ENCODE measurements at regions not wholly inside any gene's neighbourhood (a gene's known extent, or its start where the extent isn't known, plus 50 kb on each side); places are given as distances from the start of the nearest gene placed in this dataset.

DNA sequence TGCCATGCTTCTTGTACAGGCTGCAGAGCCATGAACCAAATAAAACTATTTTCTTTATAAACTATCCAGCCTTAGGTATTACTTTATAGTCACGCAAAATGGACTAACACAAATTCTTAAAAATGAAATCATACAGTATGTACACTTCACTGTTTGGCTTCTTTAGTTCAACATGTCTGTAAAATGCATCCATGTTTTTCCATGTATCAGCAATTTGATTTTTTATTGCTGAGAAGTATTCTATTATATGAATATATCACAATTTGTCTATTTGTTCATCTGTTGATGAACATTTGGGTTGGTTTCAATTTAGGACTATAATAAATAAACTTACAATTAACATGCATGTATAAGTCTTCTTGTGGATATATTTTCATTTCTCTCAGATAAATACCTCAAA lies 182.1 kb downstream of the SCG2 start:
- intact Hi-C loops (cut with DNase I; ENCODE audit: low total_unique reads) = no loop called here
- 90 to 98% methylated on average over 1 of the region's 1 CpG for WGBS, 2 donors
- H3K4me3 ChIP-seq = no peak overlapping the region
- DNase-seq = no peak
- no peak for TF ChIP-seq POLR2A (IDR thresholded peaks at IDR 0.05)
- TF ChIP-seq CTCF (IDR thresholded peaks at IDR 0.05) = no peak
- H3K27me3 ChIP-seq = no peaks in the 10 kb centered on the region
- H3K36me3 ChIP-seq (ENCODE audit: low read depth, missing control alignments) = no peaks in the 10 kb centered on the region
- H3K27ac ChIP-seq = no peak overlapping the region
- H3K4me1 ChIP-seq = peaks cover 6% of the 10 kb centered on the region
- no peaks in the 10 kb centered on the region for H3K9me3 ChIP-seq

GRCh38 chr2:223431479-223431878 lies 170.7 kb downstream of the SCG2 start:
- WGBS, 2 donors = 50 to 64% methylated on average over 1 of the region's 1 CpG
- no peaks in the 10 kb centered on the region for H3K9me3 ChIP-seq
- no peaks in the 10 kb centered on the region for H3K4me1 ChIP-seq
- no peaks in the 10 kb centered on the region for H3K36me3 ChIP-seq (ENCODE audit: low read depth, missing control alignments)
- no peak for DNase-seq
- H3K27me3 ChIP-seq = no peaks in the 10 kb centered on the region
- intact Hi-C loops (cut with DNase I; ENCODE audit: low total_unique reads) = no loop called here
- H3K27ac ChIP-seq = no peak overlapping the region
- no peak for TF ChIP-seq CTCF (IDR thresholded peaks at IDR 0.05)
- no peak for TF ChIP-seq POLR2A (IDR thresholded peaks at IDR 0.05)
- no peak overlapping the region for H3K4me3 ChIP-seq

DNA sequence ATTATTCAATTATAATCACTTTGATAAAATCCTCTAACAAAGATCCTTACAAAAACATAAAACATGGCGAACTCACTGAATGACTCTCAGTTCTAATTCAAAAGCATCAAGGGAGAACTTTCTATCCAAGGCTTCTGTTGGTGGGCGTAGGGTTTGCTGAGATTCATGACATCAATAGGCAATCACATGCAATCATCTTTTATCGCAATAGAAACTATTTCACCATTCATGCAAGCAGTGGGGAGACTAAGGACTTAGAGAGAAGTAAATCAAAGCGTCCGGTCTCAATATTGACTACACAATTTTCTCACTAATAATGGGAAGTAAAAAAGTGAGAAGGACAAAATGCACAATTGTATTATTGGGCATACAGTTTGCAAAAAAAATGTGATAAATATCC lies 168.7 kb downstream of the SCG2 start:
- H3K36me3 ChIP-seq (ENCODE audit: low read depth, missing control alignments) = no peaks in the 10 kb centered on the region
- no peak overlapping the region for H3K27ac ChIP-seq
- no peaks in the 10 kb centered on the region for H3K27me3 ChIP-seq
- DNase-seq = no peak
- TF ChIP-seq POLR2A (IDR thresholded peaks at IDR 0.05) (no peak), CTCF (IDR thresholded peaks at IDR 0.05) (no peak)
- no peak overlapping the region for H3K4me3 ChIP-seq
- H3K9me3 ChIP-seq = no peaks in the 10 kb centered on the region
- 84 to 93% methylated on average over 5 of the region's 5 CpGs for WGBS, 2 donors
- intact Hi-C loops (cut with DNase I; ENCODE audit: low total_unique reads) = no loop called here
- H3K4me1 ChIP-seq = no peaks in the 10 kb centered on the region

- Histone ChIP-seq H3K27ac (no peak overlapping the region), H3K36me3 (ENCODE audit: low read depth, missing control alignments) (no peaks in the 10 kb centered on the region), H3K4me1 (no peaks in the 10 kb centered on the region), H3K9me3 (no peaks in the 10 kb centered on the region), H3K4me3 (no peak overlapping the region), H3K27me3 (no peaks in the 10 kb centered on the region)
- no peak for DNase-seq
- 90% methylated on average over 4 of the region's 4 CpGs for WGBS, 2 donors
- TF ChIP-seq POLR2A (IDR thresholded peaks at IDR 0.05) (no peak), CTCF (IDR thresholded peaks at IDR 0.05) (no peak)
- intact Hi-C loops (cut with DNase I; ENCODE audit: low total_unique reads) = no loop called here
Observed at GRCh38 chr2:223437788-223438187, 164.4 kb downstream of the SCG2 start.

DNA sequence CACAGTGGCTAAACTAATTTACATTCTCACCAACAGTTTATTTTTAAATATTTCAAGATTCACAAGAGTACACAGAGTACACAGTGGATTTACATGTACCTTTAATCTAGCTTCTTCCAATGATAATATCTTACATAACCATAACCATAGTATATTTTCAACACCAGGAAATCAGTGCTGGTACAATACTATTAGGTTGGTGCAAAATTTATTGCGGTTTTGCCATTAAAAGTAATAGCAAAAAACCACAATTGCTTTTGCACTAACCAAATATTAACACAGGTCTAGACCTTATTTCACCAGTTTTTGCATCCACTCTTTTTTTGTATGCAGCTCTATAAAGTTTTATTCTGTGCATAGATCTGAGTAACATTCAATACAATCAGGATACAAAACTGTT lies 163.0 kb downstream of the SCG2 start:
- no peaks in the 10 kb centered on the region for H3K27me3 ChIP-seq
- H3K9me3 ChIP-seq = no peaks in the 10 kb centered on the region
- DNase-seq = no peak
- TF ChIP-seq CTCF (IDR thresholded peaks at IDR 0.05) (no peak), POLR2A (IDR thresholded peaks at IDR 0.05) (no peak)
- H3K4me3 ChIP-seq = no peak overlapping the region
- intact Hi-C loops (cut with DNase I; ENCODE audit: low total_unique reads) = no loop called here
- no peaks in the 10 kb centered on the region for H3K4me1 ChIP-seq
- H3K36me3 ChIP-seq (ENCODE audit: low read depth, missing control alignments) = no peaks in the 10 kb centered on the region
- no peak overlapping the region for H3K27ac ChIP-seq
- 71 to 83% methylated on average over 1 of the region's 1 CpG for WGBS, 2 donors
